ENCODE measurements at regions not wholly inside any gene's neighbourhood (a gene's known extent, or its start where the extent isn't known, plus 50 kb on each side); places are given as distances from the start of the nearest gene placed in this dataset.

- ChIA-PET POLR2A (no interaction called here), CTCF (no interaction called here)
- TF ChIP-seq ARNT (IDR thresholded peaks at IDR 0.05): no peak
- TF ChIP-seq FOXA1 (IDR thresholded peaks at IDR 0.05): no peak
- DNase-seq (ENCODE audit: extremely low spot score): no peak
These were observed 223.8 kb downstream of the IRF8 start for GRCh38 chr16:86122681-86123342.

DNA sequence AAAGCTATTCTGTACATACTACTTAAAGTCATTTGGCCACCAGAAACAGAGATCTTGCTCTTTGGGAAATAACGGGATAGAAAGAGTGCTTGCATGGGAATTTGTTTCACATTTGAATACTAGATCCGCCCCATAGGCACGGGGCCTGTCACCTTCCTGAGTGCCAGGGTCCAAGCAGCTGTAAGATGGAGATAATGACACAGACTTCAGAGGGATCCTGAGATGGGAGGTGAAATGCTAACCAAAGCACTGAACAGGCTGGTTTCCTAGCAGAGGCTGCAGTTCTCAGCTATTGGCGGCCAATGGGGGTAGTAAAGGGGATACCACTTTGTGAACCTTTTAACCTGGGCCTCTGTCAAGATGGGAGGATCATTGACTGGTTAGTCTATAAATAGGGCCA lies 225.4 kb downstream of the IRF8 start:
- no peak for DNase-seq (ENCODE audit: extremely low spot score)
- TF ChIP-seq CTBP1 (IDR thresholded peaks at IDR 0.05; ENCODE audit: borderline replicate concordance): no peak
- TF ChIP-seq FOXA1 (IDR thresholded peaks at IDR 0.05): no peak
- no peak for TF ChIP-seq SUZ12 (IDR thresholded peaks at IDR 0.05)
- TF ChIP-seq ARNT (IDR thresholded peaks at IDR 0.05): no peak
- no peak for TF ChIP-seq ELF4 (IDR thresholded peaks at IDR 0.05)
- TF ChIP-seq HDGF (IDR thresholded peaks at IDR 0.05; ENCODE audit: borderline replicate concordance): no peak
- CTCF ChIA-PET: interaction anchor here (0.7 kb wide), 1 partner anchor 60 kb away, joined by 3 read pairs; no protein-coding TSS in a partner anchor
- POLR2A ChIA-PET: no interaction called here

DNA sequence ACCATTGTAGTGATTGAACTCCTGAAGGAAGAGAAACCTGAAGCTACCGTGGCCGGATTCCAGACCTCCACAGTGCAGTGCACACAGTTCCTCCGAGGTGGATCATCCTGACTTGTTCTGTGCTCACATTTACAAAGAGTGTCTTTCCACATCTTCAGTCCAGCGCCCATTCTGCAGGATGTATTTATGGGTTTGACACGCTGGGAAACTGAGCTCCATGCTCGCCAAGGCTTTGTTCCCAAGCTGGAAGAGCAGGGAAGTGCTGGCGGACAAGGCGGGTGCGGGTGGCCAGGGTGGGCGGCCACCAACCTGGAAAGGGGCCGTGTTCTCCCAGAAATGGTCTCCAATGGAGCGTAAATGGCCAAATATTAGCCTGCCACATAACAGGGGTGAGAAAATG lies 227.9 kb downstream of the IRF8 start:
- TF ChIP-seq SUZ12 (IDR thresholded peaks at IDR 0.05) (no peak), ARNT (IDR thresholded peaks at IDR 0.05) (no peak), TARDBP (IDR thresholded peaks at IDR 0.05) (no peak), L3MBTL2 (conservative IDR thresholded peaks at IDR 0.05) (no peak), FOXM1 (IDR thresholded peaks at IDR 0.05; ENCODE audit: borderline replicate concordance) (no peak), BHLHE40 (IDR thresholded peaks at IDR 0.05; ENCODE audit: borderline replicate concordance) (no peak), NFRKB (IDR thresholded peaks at IDR 0.05) (no peak), ZNF384 (IDR thresholded peaks at IDR 0.05) (no peak), PKNOX1 (IDR thresholded peaks at IDR 0.05) (no peak), LEF1 (IDR thresholded peaks at IDR 0.05; ENCODE audit: borderline replicate concordance) (no peak), CTBP1 (IDR thresholded peaks at IDR 0.05; ENCODE audit: borderline replicate concordance) (no peak), ELF4 (IDR thresholded peaks at IDR 0.05) (no peak), SP1 (IDR thresholded peaks at IDR 0.05) (no peak), HDGF (IDR thresholded peaks at IDR 0.05; ENCODE audit: borderline replicate concordance) (no peak), FOXK2 (IDR thresholded peaks at IDR 0.05) (no peak), FOXA1 (IDR thresholded peaks at IDR 0.05) (no peak)
- ChIA-PET POLR2A (no interaction called here), CTCF (no interaction called here)
- DNase-seq (ENCODE audit: extremely low spot score): no peak

DNA sequence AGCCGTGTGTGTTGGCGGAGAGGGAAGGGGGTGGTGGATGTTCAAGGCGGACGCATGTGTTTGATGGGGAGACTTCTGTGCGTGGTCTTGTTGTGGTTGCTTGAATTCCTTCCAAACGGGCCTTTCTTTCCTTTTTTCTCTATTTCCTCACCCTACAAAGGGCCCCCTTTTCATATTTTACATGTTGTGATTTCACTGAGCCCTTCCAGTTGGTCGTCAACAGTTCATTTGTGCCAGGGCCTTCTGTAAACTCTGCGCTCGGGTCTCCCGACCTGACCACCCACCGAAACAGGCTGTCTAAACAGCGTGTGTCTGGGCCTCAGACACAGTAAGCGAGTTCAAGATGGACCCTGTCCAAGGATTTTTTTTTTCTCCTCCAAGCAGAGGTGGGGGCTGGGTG lies 228.4 kb downstream of the IRF8 start:
- DNase-seq (ENCODE audit: extremely low spot score): no peak
- TF ChIP-seq FOXK2 (IDR thresholded peaks at IDR 0.05): no peak
- TF ChIP-seq FOXM1 (IDR thresholded peaks at IDR 0.05; ENCODE audit: borderline replicate concordance): no peak
- no peak for TF ChIP-seq FOXA1 (IDR thresholded peaks at IDR 0.05)
- TF ChIP-seq SP1 (IDR thresholded peaks at IDR 0.05): no peak
- TF ChIP-seq HDGF (IDR thresholded peaks at IDR 0.05; ENCODE audit: borderline replicate concordance): no peak
- TF ChIP-seq PKNOX1 (IDR thresholded peaks at IDR 0.05): no peak
- TF ChIP-seq TARDBP (IDR thresholded peaks at IDR 0.05): no peak
- TF ChIP-seq L3MBTL2 (conservative IDR thresholded peaks at IDR 0.05): no peak
- ChIA-PET CTCF (no interaction called here), POLR2A (no interaction called here)

DNA sequence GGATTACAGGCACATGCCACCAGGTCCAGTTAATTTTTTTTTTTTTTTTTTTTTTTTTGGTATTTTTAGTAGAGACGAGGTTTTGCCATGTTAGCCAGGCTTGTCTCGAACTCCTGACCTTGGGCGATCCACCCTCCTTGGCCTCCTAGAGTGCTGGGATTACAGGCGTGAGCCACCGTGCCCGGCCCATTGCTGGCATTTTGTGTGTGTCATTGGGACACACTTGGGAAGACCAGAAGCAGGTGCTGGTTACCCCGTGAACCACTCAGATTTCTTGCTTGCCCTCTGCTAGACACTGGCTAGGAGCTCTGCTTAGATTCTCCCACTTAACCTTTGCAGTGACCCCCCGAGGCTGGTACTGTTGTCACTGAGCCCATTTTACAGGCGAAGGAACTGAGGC lies 229.3 kb downstream of the IRF8 start:
- no peak for DNase-seq (ENCODE audit: extremely low spot score)
- ChIA-PET POLR2A (no interaction called here), CTCF (no interaction called here)
- TF ChIP-seq SP1 (IDR thresholded peaks at IDR 0.05) (no peak), FOXA1 (IDR thresholded peaks at IDR 0.05) (no peak), HDGF (IDR thresholded peaks at IDR 0.05; ENCODE audit: borderline replicate concordance) (no peak), TARDBP (IDR thresholded peaks at IDR 0.05) (no peak), ARNT (IDR thresholded peaks at IDR 0.05) (no peak), LEF1 (IDR thresholded peaks at IDR 0.05; ENCODE audit: borderline replicate concordance) (no peak), BHLHE40 (IDR thresholded peaks at IDR 0.05; ENCODE audit: borderline replicate concordance) (no peak), L3MBTL2 (conservative IDR thresholded peaks at IDR 0.05) (no peak), ZNF384 (IDR thresholded peaks at IDR 0.05) (no peak), CTBP1 (IDR thresholded peaks at IDR 0.05; ENCODE audit: borderline replicate concordance) (no peak)

GRCh38 chr16:86129541-86129940 lies 230.6 kb downstream of the IRF8 start:
- ChIA-PET CTCF (interaction anchor here (1.7 kb wide), 1 partner anchor 12 kb away, joined by 7 read pairs; no protein-coding TSS in a partner anchor), POLR2A (no interaction called here)
- no peak for TF ChIP-seq FOXM1 (IDR thresholded peaks at IDR 0.05; ENCODE audit: borderline replicate concordance)
- TF ChIP-seq HDGF (IDR thresholded peaks at IDR 0.05; ENCODE audit: borderline replicate concordance): no peak
- TF ChIP-seq PKNOX1 (IDR thresholded peaks at IDR 0.05): no peak
- TF ChIP-seq CTBP1 (IDR thresholded peaks at IDR 0.05; ENCODE audit: borderline replicate concordance): no peak
- no peak for TF ChIP-seq ARNT (IDR thresholded peaks at IDR 0.05)
- TF ChIP-seq ELF4 (IDR thresholded peaks at IDR 0.05): no peak
- TF ChIP-seq L3MBTL2 (conservative IDR thresholded peaks at IDR 0.05): no peak
- no peak for TF ChIP-seq SUZ12 (IDR thresholded peaks at IDR 0.05)
- TF ChIP-seq NFRKB (IDR thresholded peaks at IDR 0.05): no peak
- no peak for TF ChIP-seq FOXA1 (IDR thresholded peaks at IDR 0.05)
- no peak for TF ChIP-seq SP1 (IDR thresholded peaks at IDR 0.05)
- no peak for TF ChIP-seq TARDBP (IDR thresholded peaks at IDR 0.05)
- TF ChIP-seq BHLHE40 (IDR thresholded peaks at IDR 0.05; ENCODE audit: borderline replicate concordance): no peak
- no peak for TF ChIP-seq ZNF384 (IDR thresholded peaks at IDR 0.05)
- no peak for TF ChIP-seq FOXK2 (IDR thresholded peaks at IDR 0.05)
- no peak for TF ChIP-seq LEF1 (IDR thresholded peaks at IDR 0.05; ENCODE audit: borderline replicate concordance)
- no peak for DNase-seq (ENCODE audit: extremely low spot score)
